GM12878 (cell line): ENCODE measurements at regions not wholly inside any gene's neighbourhood (a gene's known extent, or its start where the extent isn't known, plus 50 kb on each side); places are given as distances from the start of the nearest gene placed in this dataset.
"Not testable (repeated sequence)": the region's sequence is repeated elsewhere in the genome, so short reads cannot be mapped to it uniquely, and the experiment has no call there.

Source experiments
- BMI1 ChIP-seq: fragments of 450-650 bp; IDR thresholded peaks from 2 replicates; pipeline ENCODE4 v1.6.1; 2016; ENCODE audit warnings: mild to moderate bottlenecking, moderate library complexity, borderline replicate concordance
- ETV6 ChIP-seq, 2 experiments: fragments of 450-650 bp in 1 of 2; IDR thresholded peaks in 1 of 2; conservative IDR thresholded peaks in 1 of 2; 2 replicates each; pipeline ENCODE4 v1.6.1; 2014; ENCODE audit warnings: antibody characterized with exemption in 1 of 2, borderline replicate concordance in 1 of 2, low read depth in 1 of 2, mild to moderate bottlenecking in 1 of 2, moderate library complexity in 1 of 2
- MAX ChIP-seq: IDR thresholded peaks from 2 replicates; pipeline ENCODE4 v1.6.1; 2012; ENCODE audit warnings: low read depth, low read length, improper control_type of control experiment
- NFIC ChIP-seq: IDR thresholded peaks from 2 replicates; pipeline ENCODE4 v1.6.1; 2012; ENCODE audit warnings: low read depth, mild to moderate bottlenecking, inconsistent platforms, low read length, moderate library complexity
- POLR2A ChIP-seq: IDR thresholded peaks from 2 replicates; pipeline ENCODE4 v1.6.1; 2011; ENCODE audit warnings: low read depth, mild to moderate bottlenecking, low read length
- RAD21 ChIP-seq: IDR thresholded peaks from 2 replicates; pipeline ENCODE4 v1.6.1; 2011; ENCODE audit warnings: mild to moderate bottlenecking, low read depth, low read length, moderate library complexity; ENCODE audit not compliant: insufficient read depth
- RFX5 ChIP-seq: IDR thresholded peaks from 2 replicates; pipeline ENCODE4 v1.6.1; 2011; ENCODE audit warnings: low read depth, low read length, improper control_type of control experiment
- TCF12 ChIP-seq: IDR thresholded peaks from 2 replicates; pipeline ENCODE4 v1.6.1; 2011; ENCODE audit warnings: low read depth, mild to moderate bottlenecking, low read length
- YY1 ChIP-seq: IDR thresholded peaks from 2 replicates; pipeline ENCODE4 v1.6.1; 2011; ENCODE audit warnings: low read depth, mild to moderate bottlenecking, low read length
- ZNF24 ChIP-seq: fragments of 450-650 bp; IDR thresholded peaks from 2 replicates; pipeline ENCODE4 v1.6.1; 2017; ENCODE audit warnings: antibody characterized with exemption, mild to moderate bottlenecking
- TF ChIP-seq, protein P1 (sequence below), 3 experiments: IDR thresholded peaks in 2 of 3; conservative IDR thresholded peaks in 1 of 3; 2 replicates each; pipeline ENCODE4 v1.5.1; 2011; ENCODE audit warnings: low read depth in 3 of 3, low read length in 3 of 3, mild to moderate bottlenecking in 3 of 3, control low read depth in 2 of 3, moderate library complexity in 2 of 3, inconsistent platforms in 1 of 3, mixed read lengths in 1 of 3; ENCODE audit not compliant: control insufficient read depth in 2 of 3, insufficient read depth in 1 of 3; ENCODE audit errors: extremely low read depth in 1 of 3
- TF ChIP-seq, protein P2 (sequence below): IDR thresholded peaks from 2 replicates; pipeline ENCODE4 v1.6.1; 2012; ENCODE audit warnings: mild to moderate bottlenecking, low read depth, low read length
- TF ChIP-seq, protein P3 (sequence below): IDR thresholded peaks from 2 replicates; pipeline ENCODE4 v1.6.1; 2011; ENCODE audit warnings: low read depth, mild to moderate bottlenecking, low read length, moderate library complexity, borderline replicate concordance; ENCODE audit errors: extremely low read depth

- not testable (repeated sequence) for TF ChIP-seq POLR2A; BMI1; TCF12; NFIC; MAX; YY1; ZNF24; RAD21; RFX5; ETV6 (conservative IDR thresholded peaks at IDR 0.05 in 1 of 2, IDR thresholded peaks at IDR 0.05 in 1 of 2; ENCODE audit: borderline replicate concordance in 1 of 2, low read depth in 1 of 2)
- TF ChIP-seq, protein P1, sequence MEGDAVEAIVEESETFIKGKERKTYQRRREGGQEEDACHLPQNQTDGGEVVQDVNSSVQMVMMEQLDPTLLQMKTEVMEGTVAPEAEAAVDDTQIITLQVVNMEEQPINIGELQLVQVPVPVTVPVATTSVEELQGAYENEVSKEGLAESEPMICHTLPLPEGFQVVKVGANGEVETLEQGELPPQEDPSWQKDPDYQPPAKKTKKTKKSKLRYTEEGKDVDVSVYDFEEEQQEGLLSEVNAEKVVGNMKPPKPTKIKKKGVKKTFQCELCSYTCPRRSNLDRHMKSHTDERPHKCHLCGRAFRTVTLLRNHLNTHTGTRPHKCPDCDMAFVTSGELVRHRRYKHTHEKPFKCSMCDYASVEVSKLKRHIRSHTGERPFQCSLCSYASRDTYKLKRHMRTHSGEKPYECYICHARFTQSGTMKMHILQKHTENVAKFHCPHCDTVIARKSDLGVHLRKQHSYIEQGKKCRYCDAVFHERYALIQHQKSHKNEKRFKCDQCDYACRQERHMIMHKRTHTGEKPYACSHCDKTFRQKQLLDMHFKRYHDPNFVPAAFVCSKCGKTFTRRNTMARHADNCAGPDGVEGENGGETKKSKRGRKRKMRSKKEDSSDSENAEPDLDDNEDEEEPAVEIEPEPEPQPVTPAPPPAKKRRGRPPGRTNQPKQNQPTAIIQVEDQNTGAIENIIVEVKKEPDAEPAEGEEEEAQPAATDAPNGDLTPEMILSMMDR (IDR thresholded peaks at IDR 0.05 in 2 of 3, conservative IDR thresholded peaks at IDR 0.05 in 1 of 3; ENCODE audit: control insufficient read depth in 2 of 3, extremely low read depth in 1 of 3, insufficient read depth in 1 of 3, low read depth in 3 of 3, low read length in 3 of 3), result not testable (repeated sequence)
- TF ChIP-seq, protein P2, sequence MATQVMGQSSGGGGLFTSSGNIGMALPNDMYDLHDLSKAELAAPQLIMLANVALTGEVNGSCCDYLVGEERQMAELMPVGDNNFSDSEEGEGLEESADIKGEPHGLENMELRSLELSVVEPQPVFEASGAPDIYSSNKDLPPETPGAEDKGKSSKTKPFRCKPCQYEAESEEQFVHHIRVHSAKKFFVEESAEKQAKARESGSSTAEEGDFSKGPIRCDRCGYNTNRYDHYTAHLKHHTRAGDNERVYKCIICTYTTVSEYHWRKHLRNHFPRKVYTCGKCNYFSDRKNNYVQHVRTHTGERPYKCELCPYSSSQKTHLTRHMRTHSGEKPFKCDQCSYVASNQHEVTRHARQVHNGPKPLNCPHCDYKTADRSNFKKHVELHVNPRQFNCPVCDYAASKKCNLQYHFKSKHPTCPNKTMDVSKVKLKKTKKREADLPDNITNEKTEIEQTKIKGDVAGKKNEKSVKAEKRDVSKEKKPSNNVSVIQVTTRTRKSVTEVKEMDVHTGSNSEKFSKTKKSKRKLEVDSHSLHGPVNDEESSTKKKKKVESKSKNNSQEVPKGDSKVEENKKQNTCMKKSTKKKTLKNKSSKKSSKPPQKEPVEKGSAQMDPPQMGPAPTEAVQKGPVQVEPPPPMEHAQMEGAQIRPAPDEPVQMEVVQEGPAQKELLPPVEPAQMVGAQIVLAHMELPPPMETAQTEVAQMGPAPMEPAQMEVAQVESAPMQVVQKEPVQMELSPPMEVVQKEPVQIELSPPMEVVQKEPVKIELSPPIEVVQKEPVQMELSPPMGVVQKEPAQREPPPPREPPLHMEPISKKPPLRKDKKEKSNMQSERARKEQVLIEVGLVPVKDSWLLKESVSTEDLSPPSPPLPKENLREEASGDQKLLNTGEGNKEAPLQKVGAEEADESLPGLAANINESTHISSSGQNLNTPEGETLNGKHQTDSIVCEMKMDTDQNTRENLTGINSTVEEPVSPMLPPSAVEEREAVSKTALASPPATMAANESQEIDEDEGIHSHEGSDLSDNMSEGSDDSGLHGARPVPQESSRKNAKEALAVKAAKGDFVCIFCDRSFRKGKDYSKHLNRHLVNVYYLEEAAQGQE, result not testable (repeated sequence)
- TF ChIP-seq, protein P3, sequence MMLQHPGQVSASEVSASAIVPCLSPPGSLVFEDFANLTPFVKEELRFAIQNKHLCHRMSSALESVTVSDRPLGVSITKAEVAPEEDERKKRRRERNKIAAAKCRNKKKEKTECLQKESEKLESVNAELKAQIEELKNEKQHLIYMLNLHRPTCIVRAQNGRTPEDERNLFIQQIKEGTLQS, result not testable (repeated sequence)
Measured at GRCh38 chr6:133147470-133148184, 93.5 kb upstream of the EYA4 start.
